Amniotic epithelial cell (primary cell): ENCODE measurements at regions not wholly inside any gene's neighbourhood (a gene's known extent, or its start where the extent isn't known, plus 50 kb on each side); places are given as distances from the start of the nearest gene placed in this dataset.
"Not testable (repeated sequence)": the region's sequence is repeated elsewhere in the genome, so short reads cannot be mapped to it uniquely, and the experiment has no call there.

Experiments used
- DNase-seq: peaks from one replicate; pipeline ENCODE4 v3.0.0-alpha.2; 2010; ENCODE audit warnings: low read depth

DNA sequence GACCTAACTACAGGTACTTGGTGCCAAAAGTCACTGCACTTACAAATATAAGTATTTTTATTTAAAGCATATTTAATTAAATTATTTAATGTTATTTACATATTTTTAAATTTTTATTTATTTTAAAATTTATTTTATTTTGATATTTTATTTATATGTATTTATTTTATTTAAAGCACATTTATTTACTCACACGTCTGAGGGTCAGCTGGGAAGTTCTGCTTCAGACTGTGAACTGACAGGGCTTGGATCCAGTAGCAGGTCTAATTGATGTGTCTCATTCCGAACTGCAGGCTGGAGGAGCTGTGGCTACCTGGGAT lies 392.5 kb downstream of the GBA3 start:
- DNase-seq, result no peak

DNA sequence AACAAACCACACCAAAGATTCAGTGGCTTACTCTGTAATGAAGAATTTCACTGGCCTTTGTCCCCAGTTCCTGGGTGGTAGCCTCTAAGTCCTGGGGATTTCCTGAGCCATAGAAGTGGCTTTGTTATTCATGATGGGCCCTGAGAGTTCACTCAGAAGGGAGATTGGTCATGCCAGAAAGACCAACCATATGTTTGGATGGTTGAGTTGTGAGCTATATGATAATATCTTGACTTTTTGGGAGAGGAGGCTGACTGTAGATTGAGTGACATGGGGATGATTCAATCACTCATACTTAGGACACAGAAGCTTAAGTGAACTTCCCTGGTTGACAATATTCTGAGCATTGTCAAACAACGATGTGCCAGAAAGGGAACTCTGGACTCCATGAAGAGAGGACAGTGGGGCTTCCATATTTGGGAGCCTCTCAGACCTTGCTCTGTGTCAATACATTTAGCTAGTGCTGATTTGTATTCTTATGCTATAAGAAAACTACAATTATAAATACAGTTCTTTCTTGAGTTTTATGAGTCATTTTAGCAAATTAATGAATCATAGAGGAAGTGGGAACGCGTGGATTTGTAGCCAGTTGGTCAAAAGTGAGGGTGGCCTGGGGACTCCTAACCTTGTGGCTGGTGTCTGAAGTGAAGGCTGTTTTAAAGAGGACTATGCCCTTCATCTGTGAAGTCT lies 392.0 kb downstream of the GBA3 start:
- no peak for DNase-seq

DNA sequence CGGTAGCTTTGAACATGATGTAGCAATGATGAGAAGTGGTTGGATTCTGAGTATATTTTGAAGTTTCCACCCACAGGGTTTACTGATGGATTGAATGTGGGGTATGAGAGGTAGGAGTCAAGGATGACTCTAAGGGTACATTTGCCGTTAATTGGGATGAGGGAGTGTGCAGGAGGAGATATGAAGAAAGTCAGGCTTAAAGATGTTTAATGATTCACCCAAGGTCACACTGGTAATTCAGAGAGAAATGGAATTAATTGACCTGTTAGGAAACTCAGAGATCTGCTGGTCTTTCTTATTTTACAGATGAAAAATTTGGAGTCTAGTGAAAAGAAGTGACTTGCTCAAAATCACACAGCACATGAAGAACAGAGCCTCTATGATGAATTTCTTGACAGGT lies 390.7 kb downstream of the GBA3 start:
- DNase-seq, result no peak

DNA sequence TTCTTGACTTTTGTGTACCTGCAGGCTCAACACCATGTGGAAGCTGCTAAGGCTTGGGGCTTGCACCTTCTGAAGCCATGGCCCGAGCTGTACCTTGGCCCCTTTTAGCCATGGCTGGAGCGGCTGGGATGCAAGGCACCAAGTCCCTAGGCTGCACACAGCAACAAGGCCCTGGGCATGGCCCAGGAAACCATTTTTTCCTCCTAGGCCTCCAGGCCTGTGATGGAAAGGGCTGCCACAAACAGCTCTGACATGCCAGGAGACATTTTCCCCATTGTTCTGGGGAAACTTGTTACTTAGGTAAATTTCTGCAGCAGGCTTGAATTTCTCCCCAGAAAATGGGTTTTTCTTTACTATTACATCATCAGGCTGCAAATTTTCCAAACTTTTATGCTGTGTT lies 387.4 kb downstream of the GBA3 start:
- not testable (repeated sequence) for DNase-seq

DNA sequence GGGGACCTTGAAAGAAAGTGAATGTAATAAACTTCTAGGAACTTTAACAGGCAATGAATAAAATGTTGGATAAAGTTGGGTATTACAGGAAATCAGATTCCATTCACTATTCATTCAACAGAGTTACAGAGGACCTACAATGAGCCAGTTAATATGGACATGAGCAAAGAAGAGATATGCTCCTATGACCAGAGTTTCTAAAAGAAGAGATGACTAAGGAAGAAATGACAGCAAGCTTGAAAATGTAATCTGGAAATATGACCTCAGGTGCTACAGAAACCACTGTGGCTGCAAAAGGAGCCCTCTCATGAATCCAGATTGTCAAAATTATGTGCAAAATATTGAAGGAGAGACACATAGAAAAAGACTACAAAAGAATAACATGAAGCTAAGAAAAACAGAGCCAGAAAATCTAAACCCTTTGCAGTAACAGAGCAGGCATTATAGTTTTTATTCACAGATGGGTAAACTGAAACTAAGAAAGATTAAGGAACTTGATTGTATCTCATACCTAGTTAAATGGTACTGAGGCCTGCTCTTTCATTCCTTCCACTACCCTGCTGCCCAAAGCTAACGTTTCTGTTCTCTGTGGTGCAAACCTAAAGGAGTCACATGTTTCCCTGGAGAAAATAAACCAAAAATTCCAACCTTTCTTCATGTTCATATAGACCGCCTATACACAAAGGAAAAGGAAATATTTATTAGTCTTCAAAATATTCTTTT lies 378.3 kb downstream of the GBA3 start:
- no peak for DNase-seq

DNA sequence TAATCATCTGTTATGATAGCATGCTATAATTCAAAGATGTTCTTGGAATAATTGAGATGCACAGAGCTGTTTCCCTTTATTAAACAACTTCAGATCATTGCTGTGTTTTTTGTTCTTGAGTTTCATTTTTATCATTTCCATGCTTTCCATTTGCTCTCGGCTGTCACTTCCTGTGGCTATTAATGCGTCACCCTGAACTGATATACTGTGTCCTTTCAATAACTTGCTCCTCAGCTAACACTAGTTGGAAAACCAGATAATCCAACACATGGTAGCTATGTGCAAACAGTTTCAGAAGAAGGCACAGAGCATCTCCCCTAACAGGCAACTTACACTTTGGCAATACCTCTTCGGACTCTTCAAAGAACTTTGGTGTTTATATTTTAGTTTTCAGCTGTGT lies 376.0 kb downstream of the GBA3 start:
- DNase-seq, result no peak

DNA sequence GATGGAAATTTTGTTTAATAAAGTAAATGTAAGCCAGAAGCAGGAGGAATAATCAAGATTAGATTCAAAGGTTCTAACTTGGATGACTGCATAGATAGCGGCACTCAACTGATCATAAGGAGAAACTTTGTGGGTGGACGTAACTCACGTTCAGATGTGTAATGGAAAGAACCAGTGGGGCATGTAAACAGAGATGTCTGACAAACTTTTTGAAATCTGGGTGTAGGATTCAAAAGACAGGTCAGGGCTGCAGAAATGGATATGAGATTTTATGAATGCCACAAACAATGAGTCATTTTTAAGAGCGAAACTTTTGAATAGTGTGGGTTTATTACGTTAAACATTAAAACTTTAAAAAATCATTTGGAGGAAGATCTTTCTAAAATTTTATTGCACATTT lies 375.6 kb downstream of the GBA3 start:
- DNase-seq, result no peak

DNA sequence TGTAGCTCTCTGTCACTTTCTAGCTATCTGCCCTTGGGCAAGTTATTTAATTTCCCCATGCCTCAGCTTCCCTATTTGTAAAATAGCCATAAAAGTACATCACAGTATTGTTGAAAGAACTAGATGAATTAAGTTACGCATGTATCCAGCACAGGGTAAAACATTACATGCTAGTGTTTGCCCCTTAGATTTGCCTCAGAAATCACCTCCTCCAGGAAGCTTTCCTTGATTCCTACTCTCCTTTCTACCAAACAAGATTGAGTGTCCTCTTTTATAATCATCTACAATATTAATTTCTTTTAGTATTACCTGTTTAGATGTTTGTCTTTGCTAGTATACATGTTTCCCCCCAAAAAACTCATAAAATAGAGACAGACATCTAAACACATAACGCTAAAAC lies 369.5 kb downstream of the GBA3 start:
- DNase-seq, result no peak

DNA sequence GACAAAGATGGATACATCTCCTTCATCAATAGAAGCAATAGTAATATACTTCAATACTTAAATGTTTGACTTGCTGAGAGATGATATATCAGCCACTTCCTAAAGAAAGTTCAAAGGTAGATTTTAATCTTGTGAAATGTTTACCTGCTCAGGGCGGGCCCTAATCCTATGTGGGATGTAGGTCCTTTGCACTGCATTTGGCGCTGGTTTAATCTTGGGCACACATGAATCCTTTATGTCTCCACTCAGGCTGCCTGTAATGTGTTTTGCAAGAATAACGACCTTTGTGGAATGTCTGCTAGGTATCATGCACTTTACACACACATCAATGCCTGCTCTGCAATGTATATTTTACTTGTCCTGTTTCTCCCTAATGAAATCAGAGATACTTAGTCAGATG lies 368.7 kb downstream of the GBA3 start:
- no peak for DNase-seq

DNA sequence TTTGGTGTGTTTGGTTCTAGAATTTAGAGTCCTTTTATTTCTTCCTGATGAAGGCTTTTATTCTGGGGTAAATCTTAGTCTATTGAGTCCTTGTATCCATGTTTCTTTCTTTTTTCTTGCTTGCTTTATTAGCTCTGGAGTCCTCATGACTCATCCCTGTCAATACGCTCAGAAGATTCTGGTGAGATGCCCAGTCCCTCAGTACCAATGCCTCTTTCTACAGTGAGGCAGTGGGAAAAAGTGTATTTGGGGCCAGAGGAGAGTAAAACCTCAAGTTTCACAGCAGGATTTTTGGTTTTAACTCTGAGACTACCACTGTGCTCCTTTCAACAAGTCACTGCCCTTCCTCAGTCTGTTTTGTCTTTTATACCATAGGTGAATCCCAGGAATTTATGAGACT lies 368.0 kb downstream of the GBA3 start:
- no peak for DNase-seq

DNA sequence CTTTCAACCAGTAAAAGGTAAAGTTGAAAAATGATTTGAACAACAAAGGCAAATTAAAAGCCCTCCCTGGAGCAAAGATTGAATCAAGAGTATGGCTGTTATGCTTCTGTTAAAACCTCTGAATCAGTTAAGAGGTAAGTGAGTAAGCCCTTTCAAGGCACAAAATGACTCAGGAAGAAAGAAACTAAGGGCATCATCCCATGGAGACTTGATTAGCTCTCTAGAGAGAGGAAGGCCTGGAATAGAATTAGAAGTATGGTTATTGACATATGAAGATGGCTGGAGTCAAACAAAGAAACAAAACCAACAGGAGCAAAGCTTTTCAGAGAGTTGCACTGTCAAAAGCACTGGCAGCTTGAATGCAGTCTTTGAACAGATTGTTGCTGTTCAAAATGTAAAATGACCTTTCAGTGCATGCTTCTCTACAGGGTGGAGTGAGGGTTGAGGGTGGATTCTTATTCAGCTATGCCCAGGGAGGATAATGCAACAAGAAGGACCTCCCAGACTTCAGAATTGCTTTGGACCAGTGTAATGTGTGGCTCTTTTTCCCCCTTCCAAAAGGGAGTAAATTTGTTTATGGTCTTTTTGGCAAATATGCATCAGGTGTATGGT lies 365.5 kb downstream of the GBA3 start:
- DNase-seq, result no peak

DNA sequence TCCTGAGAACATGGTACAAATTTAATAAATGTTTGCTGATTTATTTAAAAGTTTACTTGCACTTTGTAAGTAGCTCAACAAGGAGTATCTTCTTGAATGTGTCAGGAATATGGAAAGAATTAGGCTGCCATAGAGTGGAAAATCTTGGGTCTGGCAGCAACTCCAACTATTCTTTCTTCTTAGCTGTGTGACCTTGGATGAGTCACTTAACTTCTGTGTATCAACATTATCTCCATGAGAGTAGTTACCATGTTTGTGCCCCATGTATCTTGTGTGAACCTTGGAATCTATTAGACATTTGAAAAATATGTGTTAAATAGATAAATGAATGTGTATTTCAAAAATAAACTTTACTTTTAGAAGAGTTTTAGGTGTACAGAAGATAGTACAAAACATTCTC lies 348.8 kb downstream of the GBA3 start:
- DNase-seq, result no peak

DNA sequence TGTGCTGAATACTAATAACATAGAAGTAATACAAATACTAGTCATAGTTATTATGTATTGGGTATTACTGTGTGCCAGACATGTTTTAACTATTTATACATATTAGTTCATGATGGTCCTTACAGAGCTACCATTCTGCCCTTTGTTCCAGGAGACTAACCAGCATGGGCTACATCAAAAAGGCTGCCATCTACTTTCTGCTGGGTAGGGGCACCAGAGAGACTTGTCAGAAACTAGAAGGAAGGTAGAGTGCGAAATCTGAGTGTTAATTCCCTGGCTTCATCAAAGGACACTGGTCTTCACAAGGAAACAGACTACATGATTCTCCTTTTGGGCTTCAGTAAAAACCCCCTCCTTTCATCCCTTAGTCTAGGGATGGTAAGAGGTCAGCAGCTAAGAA lies 347.8 kb downstream of the GBA3 start:
- no peak for DNase-seq

DNA sequence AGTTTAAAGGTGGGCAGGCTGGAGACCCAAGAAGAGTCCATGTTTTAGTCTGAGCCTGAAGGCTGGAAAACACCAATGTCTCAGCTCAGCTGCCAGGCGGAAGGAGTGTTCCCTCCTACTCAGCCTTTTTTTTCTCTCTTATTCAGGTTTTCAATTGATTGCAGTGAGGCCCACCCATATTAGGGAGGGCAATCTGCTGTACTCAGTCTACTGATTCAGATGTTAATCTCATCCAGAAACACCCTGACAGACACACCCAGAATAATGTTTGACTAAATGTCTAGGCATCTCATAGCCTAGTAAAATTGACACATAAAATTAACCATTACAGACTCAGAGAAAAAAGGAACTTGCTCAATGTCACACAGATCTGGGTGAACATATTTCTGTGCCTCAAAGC lies 347.1 kb downstream of the GBA3 start:
- no peak for DNase-seq

DNA sequence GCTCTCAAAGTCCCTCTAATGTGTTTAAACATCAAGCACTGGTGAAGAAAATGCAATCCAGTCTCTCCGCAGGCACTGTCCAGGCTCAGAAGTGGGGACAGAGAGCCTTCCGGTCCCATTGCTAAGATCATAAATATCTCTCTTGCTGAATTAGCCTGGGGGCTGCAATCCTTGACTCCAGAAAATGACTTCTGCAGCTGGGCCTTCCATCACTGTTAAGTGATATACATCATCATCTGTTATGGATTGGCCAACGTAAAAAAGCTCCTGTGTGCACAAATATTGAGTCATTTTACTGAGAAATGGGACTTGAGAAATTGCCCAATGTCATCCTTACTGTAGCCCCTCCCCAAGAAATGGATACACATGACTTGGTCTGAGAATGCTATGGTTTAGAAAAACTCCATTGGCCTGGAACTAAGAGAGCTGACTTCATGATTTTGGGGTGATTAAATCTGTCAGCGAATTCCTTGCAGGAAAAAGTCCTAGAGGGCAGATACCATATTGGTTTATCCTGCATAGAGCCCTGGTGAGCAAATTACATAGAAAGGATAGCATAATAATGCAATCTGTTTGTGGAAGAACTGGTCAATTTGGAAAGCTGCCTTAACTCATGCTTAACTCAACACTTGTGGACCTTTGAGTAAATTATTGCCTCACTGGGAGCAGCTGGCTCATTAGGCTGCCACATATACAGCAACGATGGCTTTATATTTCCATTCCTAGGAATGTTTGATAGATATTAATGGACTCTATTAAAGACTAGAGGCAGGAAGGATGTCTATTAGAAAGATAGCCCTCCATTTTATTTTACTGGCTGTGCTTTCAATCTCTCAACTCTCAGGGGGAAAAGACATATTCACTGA lies 346.1 kb downstream of the GBA3 start:
- DNase-seq, result no peak

DNA sequence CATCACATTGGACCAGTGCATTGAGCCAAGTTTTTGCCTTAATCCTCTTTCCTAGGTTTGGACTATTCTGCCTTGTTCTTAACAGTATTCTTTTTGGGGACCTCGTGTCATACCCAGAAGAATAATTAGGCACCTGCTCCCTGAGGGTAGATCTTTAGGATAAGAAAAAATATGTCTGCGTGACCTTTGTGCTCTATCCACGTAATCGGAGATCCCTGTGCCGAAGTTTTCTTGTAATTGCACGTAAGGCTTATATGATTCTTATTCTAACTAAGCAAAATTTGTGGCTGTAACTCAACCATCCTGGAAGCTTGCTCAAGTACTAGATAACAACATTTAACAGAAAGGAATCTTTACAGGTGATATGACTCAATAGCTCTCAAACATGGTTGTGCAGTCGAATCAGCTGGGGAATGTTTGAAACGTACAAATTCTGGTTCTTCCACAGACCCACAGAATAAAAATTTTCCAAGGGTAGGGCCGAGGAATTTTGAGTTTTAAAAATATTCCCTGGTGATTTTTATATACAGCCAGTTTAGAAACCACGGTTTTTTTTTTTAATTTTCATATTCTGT lies 344.3 kb downstream of the GBA3 start:
- no peak for DNase-seq

DNA sequence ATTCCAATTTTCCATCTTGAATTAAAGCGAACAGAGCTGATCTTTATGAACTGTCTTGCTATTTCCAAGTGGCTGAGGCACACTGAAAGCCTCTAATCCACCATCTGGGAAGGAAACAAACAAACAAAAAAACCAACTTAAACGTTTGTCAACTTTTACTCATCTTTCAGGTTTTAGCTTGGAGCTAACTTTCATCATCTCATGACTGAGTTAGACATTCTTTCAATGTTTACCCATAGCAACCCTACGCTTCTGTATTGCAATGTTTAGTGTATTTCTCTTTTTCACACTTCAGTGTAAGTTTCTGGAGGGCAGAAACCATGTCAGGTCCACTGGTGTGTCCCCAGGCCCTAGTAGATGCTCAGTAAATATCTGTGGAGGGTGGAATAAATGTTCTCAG lies 343.8 kb downstream of the GBA3 start:
- DNase-seq, result no peak

DNA sequence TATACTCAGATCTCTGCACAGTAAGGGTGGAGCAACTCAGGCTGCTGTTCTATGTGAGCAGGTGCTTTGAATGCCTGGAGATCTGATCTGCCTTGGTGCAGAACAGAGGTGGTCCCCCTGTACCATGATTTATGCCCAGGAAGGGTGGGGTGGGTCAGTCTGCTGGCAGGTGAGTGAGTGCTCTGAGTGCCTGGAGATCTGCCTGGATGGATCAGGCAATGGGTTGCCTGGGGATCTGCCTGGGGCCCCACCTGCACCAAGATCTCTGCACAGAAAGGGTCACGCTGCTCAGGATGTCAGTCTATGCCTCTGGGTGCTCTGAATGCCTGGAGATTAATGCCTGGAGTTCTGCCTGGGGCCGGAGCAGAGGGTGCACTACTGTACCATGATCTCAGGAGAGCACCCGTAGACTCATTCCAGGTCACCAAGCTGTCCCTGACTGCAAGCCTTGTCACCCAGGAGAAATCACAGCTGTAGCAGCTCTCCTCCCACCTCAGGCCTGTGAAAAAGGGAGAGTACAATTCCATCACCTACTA lies 342.9 kb downstream of the GBA3 start:
- no peak for DNase-seq

DNA sequence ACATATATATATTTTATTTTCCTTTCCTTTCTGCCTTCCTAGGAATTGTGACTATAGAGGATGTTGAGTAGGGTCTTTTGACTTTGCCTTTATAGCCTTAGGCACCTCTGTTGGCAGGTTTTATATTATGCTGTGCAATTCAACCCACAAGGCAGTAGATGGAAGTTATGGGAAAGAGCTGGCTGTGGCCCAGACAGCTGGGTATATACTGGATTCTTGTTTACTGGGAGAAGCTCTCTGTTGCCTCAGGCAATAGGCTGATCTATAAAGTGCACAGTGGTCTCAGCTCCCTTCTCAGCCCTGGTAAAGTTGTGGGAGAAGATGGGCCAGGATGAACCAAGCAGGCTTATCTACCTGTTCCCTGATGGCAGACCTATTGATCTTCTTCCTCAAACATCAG lies 342.0 kb downstream of the GBA3 start:
- no peak for DNase-seq

DNA sequence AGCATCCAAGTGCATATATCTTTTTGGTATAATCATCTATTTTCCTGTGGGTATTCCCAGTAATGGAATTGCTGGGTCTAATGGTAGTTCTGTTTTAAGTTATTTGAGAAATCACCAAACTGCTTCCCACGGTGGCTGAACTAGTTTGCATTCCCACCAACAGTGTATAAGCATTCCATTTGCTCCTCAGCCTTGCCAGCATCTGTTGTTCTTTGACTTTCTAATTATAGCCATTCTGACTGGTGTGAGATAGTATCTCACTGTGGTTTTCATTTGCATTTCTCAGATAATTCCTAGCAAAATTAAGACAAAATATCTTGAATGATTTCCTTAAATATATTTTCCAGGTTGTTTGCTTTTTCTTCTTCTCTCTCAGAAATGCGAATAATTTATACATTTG lies 341.1 kb downstream of the GBA3 start:
- no peak for DNase-seq

DNA sequence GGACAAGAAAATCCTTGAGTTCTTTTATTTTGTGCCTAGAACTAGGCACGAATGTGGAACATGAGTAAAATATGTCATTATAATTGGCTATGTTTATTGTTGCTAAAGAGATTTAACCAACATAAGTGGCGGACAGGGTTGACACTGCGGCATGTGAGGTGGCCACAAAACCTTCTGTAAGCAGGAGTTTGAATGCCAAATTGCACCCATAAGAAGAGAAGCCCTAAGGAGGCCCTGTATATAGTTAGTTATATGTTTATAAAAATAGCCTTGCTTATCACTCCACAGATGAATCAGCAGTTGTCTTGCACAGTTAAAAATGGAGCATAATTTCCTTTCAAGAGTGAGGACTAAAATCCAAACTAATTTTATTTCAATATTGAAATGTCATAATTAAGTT lies 336.1 kb downstream of the GBA3 start:
- DNase-seq, result no peak

DNA sequence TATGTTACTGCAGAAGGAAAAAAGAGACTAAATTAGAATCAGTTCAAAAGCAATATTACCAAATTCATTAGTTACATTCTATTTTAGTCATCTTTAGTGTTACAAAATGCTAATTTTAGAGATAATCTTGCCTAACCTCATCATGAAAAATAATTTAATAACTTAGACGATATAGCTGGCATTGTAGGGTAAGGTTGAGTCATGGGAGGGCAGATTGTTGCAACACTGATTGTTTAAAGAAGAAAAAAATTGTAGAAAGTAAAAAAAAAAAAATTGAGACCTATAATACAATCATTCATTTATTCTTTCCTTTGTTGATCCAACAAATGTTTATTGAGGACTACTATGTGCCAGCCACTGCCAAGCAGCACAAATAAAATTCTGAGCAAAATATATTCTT lies 330.9 kb downstream of the GBA3 start:
- DNase-seq, result no peak
